ENCODE measurements at regions not wholly inside any gene's neighbourhood (a gene's known extent, or its start where the extent isn't known, plus 50 kb on each side); places are given as distances from the start of the nearest gene placed in this dataset.
"Not testable (repeated sequence)": the region's sequence is repeated elsewhere in the genome, so short reads cannot be mapped to it uniquely, and the experiment has no call there.

DNA sequence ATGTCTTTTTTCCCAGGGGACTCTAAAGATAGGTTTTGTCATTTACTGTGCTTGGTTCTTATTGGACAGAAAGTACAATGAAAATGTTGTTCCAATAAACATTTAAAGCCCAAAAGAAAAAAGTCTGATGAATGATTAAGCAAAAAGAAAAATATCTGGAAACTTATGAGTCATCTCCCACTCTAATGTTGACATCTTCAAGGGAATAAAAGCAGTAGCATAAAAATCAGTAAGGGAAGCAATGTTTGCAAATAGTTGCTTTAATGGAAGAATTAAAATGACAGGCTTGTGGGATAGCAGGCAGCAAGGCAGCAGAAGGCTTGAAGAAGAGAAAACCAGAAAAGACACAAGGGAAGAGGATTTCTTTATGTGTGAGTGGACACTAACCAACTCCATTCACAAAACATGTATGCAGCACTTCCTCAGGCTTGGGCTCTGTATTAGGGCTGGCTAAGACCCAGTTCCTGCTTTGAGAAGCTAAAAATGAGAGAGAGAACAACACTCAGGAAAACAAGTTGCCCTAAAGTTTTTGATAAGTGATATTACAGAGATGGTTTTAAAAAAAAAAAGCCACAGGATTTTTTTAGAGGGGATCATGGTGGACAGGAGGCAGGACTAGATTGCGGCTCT lies 263.2 kb upstream of the NT5E start:
- no peak for DNase-seq

DNA sequence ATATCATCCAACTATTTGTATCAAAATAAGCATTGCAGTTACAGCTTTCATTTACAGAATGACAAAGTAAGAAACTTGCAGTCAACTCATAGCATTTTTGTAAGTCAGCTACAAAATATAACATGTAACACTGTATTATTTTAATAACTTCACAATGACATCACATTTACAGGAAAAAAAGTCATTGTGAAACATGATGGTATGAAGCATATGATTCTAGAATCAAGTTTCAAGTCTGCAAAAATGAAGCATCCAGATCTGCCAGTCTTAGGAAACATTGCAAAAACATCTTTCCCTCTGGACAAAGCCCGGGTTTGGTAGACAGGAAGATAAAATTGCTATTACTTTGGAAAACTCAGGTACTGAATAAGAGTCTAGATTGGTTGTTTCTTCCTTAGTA lies 263.9 kb upstream of the NT5E start:
- no peak for DNase-seq

DNA sequence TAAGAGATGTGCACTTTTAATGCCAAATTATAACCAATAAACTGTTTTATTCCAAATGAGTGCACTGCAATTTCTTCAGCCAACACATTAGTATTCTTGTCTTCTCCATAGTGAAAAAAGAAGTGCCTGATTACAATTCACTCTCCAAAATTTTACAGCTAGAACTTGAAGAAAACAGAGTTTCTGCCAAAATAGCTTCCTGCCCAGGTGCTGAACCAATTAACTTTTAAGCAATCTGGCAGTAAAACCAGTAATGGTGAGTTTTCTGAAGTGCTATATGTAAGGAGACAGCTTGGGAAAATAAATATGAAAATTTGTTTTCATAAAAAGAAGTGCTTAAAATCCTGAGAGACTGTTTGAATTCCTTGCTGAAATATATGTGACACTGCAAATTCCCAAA lies 266.0 kb upstream of the NT5E start:
- no peak for DNase-seq

DNA sequence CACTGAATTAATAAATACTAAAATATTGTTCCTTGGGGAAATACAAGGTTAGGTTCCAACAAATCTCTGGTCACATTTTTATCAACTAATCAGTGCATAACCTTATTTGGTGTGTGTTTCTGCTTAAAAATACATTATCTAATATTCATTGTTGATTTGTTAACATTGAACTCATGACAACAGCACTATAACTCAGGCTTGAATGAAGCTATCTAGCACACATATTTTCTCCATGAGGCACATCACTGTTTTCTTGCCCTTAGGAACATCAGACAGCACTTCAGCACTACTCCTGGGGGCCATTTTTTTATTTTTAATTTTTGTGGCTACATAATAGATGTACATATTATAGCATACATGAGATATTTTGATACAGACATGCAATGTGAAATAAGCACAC lies 277.2 kb upstream of the NT5E start:
- no peak for DNase-seq

DNA sequence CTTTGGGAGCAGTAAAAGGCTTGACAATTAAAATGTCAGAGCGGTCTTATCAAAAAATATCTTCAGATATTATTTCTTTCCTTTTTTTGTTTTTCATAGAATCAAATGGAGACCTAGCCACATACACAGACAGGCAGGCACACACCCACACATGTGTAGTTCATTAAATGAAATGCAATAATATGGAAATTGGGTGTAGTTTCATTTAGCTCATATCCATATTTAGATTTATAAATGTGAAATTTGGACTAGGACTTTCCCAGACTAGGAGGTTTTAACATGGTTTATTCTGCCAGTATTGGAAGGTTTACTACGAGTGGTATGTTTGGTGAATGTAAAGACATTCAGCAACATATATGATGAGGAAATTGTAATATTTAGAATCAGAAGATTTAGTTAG lies 277.7 kb upstream of the NT5E start:
- DNase-seq: no peak

DNA sequence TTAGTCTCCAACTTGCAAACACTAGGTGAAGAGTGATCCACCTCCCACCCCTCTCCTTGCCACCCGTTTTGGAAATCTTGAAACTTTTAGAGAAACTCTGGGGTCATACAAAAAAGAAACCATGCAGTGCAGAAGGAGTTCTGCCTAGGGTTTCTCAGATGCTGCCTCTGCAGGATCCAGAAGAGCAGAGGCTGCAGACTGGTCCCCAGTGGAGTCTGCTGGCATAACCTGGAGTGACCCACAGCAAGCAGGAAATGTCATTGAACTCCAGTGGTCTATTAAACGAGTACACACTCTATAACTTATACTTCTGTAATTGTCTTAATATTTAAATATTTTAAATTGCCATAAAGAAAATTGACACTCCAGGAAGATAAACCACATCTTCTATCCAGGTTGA lies 280.7 kb upstream of the NT5E start:
- no peak for DNase-seq

DNA sequence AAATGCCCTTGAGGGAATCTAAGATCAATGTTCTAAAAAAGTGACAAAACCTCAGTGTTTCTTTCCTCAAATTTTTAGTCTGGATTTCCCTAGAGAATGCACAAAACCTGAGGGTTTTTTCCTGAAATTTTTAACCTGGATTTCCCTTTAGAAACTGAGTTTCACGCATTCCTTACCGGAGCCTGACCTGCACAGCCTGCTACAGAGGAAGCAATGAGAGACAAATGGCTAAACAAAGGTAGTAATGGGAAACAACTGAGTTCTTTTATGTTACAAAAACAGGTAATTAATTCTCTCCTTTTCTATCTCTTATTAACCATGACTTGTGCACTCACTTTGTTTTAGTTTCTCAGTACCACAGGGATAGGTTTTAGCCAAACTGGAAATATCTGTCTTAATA lies 281.7 kb upstream of the NT5E start:
- no peak for DNase-seq

DNA sequence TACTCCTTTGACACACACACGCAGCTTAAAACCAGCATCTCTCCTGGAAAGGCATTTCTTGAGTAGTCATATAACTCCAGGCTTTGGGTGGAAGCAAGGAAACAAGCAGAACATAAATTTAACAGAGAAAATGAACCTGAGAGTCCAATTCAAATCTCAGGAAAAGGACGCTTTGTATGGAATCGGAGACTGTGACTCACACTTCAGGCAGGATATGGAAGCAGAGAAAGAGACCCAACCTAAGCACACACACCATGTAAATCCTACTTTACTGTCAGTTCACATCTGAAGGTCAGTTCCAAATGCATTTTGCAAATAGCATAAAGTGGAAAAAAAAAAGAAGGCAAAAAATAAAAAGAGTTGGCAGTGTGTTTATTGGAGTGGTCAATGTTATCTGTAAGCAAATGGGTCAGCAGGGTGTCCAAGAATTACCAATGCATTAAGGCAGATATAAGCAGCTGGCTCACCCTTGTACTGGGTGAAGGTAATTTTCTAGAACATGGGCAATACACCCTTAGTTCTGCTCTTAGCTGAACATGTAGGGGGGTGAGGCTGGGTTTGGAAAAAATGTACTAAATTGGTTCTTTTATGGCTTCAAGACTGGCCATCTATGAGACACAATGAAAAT lies 283.7 kb upstream of the NT5E start:
- DNase-seq: no peak

DNA sequence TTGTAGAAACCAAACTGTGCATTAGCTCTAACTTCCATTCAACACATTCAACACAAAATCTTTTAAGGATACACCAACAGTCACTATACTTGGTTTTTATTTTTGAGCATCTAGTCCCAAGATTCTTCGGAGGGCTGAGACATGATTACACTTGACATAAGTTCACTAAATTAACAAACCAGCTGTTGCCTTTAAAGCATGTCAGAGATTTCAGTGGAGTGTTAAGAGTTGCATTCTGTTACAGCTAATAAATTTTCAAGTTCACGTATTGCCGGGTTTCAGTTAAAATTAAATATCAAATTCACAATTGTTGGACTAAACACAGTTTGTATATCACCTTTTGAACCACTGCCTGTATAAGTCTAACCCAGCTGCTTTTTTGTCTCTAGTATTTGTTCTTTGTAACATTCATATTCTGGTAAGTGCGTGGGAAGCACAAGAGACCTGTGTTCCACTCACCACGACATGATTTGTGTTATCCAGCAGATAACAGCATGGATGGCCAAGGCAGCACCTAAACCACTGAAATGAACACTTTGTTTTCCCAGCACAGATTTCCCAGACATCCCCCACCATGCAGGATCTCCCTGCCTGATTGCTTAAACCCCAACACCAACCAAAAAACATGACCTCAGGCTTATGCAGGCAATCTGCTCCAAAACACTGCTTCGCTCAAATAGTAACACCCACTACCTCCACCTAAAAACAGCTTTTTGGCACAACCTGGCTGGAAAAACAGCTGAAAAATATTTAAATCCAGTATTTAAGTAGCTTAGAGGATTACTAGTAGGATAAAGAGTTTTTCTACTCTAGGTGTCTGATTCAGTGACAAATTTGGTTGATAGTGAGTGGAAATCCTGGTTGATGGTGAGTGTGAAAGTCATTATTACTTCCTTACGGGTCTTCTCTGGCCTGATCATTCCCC lies 286.5 kb upstream of the NT5E start:
- DNase-seq: no peak

DNA sequence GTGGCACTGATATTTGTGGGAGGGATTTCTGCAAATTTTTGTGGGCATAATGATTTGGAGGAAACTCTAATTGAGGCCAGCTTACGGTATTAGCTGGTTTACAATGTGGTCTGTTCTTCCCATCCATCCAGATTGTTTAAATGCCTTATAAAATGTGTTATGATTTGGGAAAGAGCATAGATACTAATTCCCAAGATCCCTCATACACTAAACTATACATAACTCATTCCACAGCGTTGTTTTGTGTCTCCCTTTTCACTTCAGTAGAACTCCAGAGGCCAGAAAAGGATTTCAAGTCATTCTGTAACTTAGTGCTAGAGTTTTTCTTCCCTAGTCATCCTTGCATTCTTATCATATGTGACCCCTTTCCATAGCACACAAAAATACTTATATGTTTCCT lies 292.6 kb upstream of the NT5E start:
- no peak for DNase-seq

DNA sequence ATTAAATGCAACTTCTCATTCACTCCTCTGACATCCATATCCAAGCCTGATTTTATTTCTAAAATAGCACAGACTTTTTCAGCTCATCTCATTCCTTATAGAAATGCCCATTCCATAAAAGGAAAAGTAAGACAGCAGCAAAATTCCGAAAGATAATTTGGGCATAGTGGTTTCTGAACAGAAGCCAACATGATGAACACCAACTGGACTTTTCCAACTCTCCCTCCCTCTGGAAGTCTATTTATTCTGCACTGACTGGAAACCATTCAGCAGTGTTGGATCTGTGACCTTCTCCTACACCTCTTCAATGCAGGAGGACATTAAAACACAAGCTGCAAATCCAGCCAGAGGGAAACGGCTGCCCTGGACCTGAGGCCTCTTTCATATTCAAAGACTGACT lies 306.2 kb upstream of the NT5E start:
- no peak for DNase-seq

DNA sequence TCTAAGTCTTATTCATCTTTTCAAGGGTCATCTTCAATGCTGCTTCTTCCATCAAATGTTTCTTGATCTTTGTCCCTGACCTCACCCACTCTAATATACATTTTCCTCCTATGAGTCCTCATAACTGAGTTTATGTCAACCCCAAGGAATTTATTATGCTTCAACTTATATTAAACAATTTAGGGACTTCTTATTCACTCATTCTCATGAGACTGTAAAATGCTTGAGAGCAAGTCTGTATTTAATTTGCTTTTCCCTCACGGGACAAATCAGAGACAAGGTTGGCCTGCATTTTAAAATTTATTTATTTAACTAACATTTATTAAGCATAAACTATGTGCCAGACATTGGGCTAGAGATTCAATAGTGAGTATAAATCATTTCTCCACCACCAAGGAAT lies 312.0 kb upstream of the NT5E start:
- no peak for DNase-seq

DNA sequence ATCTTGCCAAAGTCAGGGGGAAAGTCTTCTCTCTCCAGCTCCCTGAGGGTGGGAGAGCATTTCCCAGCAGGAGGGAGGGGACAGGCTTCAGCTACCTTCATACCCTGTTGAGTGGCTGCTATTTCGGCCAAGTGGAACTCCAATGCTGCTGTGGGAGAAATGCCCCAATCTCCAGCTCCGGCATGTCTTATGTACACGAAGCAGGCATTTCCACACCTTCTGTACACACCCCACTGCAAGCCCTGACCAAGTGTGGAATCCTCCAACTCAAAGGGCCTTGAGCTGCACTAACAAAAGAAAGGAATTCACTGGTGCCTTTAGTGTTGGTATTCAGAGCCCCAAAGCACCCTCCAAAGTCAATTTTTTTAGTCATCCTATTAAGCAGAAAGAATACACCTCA lies 313.6 kb upstream of the NT5E start:
- DNase-seq: no peak

DNA sequence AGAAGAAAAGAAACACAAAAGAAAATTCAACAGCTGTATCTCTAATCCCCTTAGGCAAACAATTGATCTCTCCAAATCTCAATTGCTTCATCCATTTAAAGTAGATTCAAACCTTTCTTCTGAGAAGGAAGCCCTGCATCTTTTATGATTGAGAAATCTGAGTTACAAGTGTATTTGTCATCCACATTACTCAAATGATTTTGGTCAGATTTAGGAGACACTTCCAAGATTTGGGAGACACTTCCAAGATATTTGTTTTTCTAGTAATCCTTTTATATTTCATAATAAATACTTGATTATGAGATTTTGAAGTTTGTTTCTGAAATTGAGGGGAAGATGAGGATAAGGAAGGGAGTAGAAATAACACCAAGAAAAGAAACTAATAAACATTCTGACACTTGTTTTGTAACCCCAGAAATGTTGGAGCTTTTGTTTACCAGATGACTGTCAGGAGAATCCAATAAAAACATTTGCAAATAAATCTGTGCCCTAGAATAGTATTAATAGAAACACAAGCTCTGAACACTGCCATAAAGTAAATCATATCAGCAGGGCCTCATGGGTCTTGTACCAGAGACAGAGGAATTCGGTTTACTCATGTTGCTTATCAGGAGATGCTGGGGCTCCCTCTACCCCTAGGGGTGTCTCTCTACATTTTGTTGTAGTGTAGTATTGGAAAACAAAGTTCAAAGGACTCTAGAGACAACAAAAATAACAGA lies 314.3 kb upstream of the NT5E start:
- DNase-seq: no peak

DNA sequence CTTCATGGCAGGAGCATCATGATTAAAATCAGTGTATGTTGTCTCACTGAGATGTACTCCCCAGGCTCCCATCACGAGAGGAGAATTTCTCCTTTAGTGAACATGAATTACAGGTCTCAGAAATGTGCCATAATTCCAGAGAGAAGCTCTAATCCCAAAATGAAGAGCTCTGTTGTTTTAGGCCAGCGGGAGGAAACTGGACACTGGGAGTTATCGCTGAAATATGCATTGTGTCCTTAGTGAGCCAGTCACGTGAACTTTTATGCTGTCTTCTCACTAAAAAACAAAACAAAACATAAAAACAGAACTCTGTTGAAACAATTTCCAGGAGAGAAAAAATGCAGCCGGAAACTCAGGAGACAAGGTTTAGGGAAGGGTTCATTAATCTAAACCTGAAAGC lies 315.7 kb upstream of the NT5E start:
- no peak for DNase-seq

DNA sequence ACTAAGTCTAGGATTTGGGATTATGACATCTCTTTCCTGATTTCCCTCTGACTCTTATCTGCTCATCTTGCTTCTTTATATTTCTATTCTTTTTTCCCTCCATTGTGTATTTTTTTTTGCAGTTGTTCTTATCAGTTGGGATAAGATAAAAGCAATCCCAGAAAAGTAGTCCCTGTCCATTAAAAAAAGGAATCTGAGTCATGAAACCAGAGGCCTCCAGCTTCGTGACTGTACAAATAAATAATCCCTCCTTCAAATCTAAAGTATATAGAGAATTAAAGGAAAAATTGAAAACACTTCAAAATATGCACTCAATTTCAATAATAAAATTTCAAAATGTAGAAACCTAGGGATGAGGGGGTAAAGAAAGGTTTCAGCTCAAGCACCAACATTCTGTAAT lies 317.8 kb upstream of the NT5E start:
- DNase-seq: no peak

DNA sequence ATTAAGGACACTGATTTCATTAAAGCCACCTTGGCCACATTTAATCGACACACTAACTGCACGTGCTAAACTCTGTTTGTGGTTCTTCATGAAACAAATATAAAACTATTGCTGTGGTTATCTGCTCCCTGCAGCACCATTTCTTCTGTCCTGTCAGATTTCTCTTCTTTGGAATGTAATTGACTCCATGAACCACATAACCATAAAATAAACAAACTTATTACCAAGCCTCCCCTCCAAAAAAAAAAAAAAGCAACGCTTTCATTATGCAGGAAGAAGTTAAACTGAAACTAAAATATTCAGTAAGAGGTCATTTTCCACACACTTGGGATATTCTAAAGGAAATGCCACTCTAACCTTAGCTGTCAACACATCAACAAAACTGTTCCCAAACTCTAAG lies 319.1 kb upstream of the NT5E start:
- DNase-seq: no peak

DNA sequence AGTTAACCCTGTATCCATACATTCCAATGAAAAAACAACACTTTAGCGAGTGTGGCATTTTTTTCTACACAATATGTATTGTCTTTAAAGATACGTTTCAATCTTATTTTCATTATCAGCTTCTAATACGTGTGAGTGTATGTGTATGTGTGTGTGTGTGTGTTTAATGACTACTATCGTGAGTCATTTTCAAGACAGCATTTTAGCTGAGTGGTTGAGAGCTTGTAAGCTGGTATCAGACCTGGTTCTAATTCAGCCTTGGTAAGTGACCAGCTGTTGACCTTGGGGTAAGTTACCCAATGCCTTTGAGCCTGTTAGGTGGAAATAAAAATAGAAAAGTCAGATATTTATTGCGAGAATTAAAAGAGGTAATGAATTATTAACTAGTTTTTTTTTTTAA lies 320.0 kb upstream of the NT5E start:
- DNase-seq: no peak

DNA sequence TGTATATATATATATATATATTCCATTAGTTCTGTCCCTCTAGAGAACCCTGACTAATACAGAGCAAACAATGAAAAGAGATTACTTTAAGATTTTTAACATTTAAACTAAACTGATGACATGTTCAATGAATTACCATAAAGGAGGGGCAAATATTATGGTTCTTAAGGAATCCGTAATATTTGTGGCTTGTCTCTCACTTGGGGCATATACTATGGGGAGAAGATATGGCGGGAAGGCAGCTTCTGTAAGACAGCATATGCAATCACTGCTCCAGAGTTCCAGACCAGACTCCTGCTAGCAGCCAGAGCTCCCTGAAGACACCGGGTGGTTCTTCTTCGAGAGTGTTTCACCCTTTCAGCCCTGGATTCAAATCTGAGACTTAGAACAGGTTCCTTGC lies 321.1 kb upstream of the NT5E start:
- DNase-seq: no peak

DNA sequence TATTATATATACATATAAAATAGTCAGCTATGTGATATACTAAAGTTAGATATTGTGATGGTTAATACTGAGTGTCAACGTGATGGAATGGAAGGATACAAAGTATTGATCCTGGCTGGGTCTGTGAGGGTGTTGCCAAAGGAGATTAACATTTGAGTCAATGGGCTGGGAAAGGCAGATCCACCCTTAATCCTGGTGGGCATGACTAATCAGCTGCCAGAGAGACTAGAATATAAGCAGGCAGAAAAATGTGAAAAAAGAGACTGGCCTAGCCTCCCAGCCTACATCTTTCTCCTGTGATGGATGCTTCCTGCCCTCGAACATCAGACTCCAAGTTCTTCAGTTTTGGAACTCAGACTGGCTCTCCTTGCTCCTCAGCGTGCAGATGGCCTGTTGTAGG lies 321.6 kb upstream of the NT5E start:
- DNase-seq: not testable (repeated sequence)

DNA sequence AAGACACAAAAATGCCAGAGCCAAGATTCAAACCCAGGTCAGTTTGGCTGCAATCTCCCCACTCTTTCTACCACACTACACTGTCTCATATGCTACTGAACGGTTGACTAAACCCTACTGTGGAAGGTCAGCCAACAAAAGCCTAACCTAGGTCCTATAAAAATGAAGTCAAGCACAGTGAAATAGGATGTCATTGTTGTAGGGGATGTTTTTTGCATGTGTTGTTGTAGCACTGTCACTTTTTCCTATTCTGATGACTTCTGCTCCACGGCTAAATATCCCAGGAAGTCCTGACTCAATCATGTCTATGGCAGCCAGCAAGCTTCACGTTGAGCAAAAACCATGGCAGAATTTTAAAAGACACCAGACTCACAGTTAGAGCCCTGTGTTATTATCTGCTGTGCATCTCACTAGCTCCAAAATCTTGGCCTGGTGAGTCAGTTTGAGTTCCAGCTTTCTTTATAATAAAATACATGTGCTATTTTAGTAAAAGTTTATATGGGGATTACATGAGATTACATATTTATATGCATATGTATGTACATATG lies 322.1 kb upstream of the NT5E start:
- DNase-seq: no peak

DNA sequence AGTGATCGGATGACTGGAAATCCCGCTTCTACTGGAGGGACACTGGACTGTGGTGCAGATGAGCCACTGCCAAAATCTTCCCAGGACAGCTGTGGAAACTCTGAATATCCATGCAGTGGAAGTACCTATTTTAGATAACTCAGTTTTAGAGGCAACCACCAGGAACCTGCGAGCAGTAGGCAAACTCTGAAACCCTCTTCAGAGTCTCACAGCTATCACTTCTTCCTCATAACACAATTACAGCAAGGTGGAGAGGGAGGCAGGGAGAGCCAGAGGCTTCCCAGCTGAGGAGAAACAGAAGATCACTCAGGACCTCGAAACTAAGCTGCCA lies 322.8 kb upstream of the NT5E start:
- no peak for DNase-seq

DNA sequence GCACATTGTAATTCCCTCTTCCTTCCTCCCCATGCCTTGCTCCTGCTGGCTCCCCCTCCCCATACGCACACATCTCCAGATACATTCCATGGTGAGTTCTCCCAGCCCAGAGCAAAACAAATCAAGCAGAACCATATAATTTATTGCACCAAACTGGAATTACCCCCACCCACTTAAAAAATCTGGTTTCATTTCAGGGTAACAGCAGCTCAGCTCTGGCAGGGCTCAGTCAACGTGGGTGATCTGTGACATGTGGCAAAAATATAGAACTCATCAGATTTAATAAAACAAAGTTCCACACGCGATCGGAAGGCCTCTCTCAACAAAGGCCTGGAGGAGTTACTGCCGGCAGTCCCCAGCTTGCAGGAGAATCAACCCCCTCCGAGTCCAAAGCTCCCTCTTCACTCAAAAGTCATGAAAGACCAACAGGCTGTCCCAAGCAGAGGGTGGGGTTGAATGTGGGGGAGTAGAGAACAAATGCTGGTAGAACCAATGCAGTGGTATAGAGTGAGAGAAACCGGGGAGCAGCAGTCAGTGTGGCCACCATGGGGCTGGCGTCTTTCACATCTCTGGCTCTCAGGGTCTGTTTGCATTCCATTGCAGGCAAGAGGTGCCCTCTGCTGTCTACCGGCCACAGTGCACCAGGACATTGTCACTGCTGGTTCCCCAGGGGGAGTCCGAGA lies 323.3 kb upstream of the NT5E start:
- no peak for DNase-seq

Measured in NCI-H2227 treated with DMSO at 0.1 percent for 48 hours (cell line).